Peyer's patch (tissue), 4 donors: ENCODE measurements at regions not wholly inside any gene's neighbourhood (a gene's known extent, or its start where the extent isn't known, plus 50 kb on each side); places are given as distances from the start of the nearest gene placed in this dataset.

Experiments used
- DNase-seq, 3 donors: peaks; one replicate each; pipeline ENCODE4 v3.0.0-alpha.2; 2017 to 2019
- H3K27ac ChIP-seq, 4 donors: fragments of 200-600 bp; sonication (generic); one replicate each; pipeline ENCODE4 v1.5.1; 2016 to 2019
- H3K27me3 ChIP-seq, 2 donors: fragments of 200-600 bp; sonication (generic); one replicate each; pipeline ENCODE4 v1.5.1; 2019
- H3K36me3 ChIP-seq, 3 donors: fragments of 200-600 bp; sonication (generic); one replicate each; pipeline ENCODE4 v1.5.1; 2016 to 2019
- H3K4me1 ChIP-seq, 4 donors: fragments of 200-600 bp; sonication (generic); one replicate each; pipeline ENCODE4 v1.5.1; 2016 to 2019
- H3K4me3 ChIP-seq, 4 donors: fragments of 200-600 bp; sonication (generic); 1 replicate in 3 of 4; 2 replicates in 1 of 4; pipeline ENCODE4 v1.5.1; 2016 to 2019; ENCODE audit warnings: mild to moderate bottlenecking in 1 of 4
- H3K9me3 ChIP-seq, 4 donors: fragments of 200-600 bp; sonication (generic); one replicate each; pipeline ENCODE4 v1.5.1; 2016 to 2019; ENCODE audit warnings: mild to moderate bottlenecking in 1 of 4
- POLR2A ChIP-seq, 2 donors: fragments of 450-650 bp; IDR thresholded peaks; one replicate each; pipeline ENCODE4 v1.5.1; 2017; ENCODE audit warnings: antibody characterized with exemption in 2 of 2, mild to moderate bottlenecking in 2 of 2, moderate library complexity in 2 of 2
- TF ChIP-seq, protein P1 (sequence below), 6 experiments: fragments of 450-650 bp in 4 of 6; fragments of 200-600 bp in 2 of 6; sonication (generic) in 1 of 6; IDR thresholded peaks; one replicate each; pipeline ENCODE4 v1.5.1; 2017 to 2019; ENCODE audit warnings: antibody characterized with exemption in 6 of 6, mild to moderate bottlenecking in 3 of 6, moderate library complexity in 1 of 6

GRCh38 chr15:62618432-62618831, 424.1 kb upstream of the TPM1 start:
- no peaks in the 10 kb centered on the region for H3K36me3 ChIP-seq
- DNase-seq, result no peak
- H3K27ac ChIP-seq, result no peak overlapping the region
- H3K9me3 ChIP-seq, result no peaks in the 10 kb centered on the region
- H3K27me3 ChIP-seq, result no peaks in the 10 kb centered on the region
- TF ChIP-seq, protein P1, sequence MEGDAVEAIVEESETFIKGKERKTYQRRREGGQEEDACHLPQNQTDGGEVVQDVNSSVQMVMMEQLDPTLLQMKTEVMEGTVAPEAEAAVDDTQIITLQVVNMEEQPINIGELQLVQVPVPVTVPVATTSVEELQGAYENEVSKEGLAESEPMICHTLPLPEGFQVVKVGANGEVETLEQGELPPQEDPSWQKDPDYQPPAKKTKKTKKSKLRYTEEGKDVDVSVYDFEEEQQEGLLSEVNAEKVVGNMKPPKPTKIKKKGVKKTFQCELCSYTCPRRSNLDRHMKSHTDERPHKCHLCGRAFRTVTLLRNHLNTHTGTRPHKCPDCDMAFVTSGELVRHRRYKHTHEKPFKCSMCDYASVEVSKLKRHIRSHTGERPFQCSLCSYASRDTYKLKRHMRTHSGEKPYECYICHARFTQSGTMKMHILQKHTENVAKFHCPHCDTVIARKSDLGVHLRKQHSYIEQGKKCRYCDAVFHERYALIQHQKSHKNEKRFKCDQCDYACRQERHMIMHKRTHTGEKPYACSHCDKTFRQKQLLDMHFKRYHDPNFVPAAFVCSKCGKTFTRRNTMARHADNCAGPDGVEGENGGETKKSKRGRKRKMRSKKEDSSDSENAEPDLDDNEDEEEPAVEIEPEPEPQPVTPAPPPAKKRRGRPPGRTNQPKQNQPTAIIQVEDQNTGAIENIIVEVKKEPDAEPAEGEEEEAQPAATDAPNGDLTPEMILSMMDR (IDR thresholded peaks at IDR 0.05), result no peak
- no peak for TF ChIP-seq POLR2A (IDR thresholded peaks at IDR 0.05)
- H3K4me1 ChIP-seq, result no peaks in the 10 kb centered on the region
- H3K4me3 ChIP-seq, result no peak overlapping the region

DNA sequence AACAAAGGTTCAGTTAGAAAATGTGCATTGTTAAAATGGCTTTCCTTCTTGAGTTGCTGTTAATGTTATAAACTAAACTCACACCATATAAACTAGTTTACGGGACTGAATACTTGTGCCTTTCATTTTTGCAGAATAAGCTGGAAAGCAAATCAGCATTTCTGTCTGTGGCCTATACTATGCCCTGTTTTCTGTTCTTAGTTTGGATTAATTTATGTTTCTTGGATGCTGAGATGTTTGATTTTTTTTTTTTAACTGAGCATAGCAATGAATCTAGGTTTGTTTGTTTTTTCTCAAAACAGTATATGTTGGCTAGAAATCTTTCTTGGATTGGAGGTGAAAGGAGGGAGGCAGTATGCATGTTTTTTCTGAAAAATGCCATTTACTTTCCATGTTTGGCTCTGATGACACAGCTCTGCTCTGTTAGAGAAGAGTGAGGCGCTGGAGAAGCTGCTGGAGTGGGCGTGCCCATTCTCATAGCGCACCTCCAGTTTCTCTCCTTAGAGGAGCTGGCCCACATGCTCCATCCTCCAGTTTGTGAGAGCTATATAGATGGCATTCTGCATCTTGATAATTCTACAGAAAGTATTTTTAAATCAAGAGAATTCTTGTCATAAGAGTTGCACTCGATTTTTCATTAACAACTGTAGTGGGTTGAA, 423.6 kb upstream of the TPM1 start:
- H3K9me3 ChIP-seq, result no peaks in the 10 kb centered on the region
- no peak for TF ChIP-seq POLR2A (IDR thresholded peaks at IDR 0.05)
- TF ChIP-seq, protein P1 (IDR thresholded peaks at IDR 0.05), result no peak
- no peak overlapping the region for H3K27ac ChIP-seq
- H3K27me3 ChIP-seq, result no peaks in the 10 kb centered on the region
- DNase-seq, result no peak
- no peak overlapping the region for H3K4me3 ChIP-seq
- no peaks in the 10 kb centered on the region for H3K4me1 ChIP-seq
- no peaks in the 10 kb centered on the region for H3K36me3 ChIP-seq

- Histone ChIP-seq H3K27ac (no peak overlapping the region), H3K4me1 (no peaks in the 10 kb centered on the region), H3K36me3 (no peaks in the 10 kb centered on the region), H3K27me3 (no peaks in the 10 kb centered on the region), H3K9me3 (no peaks in the 10 kb centered on the region), H3K4me3 (no peak overlapping the region)
- no peak for DNase-seq
- TF ChIP-seq, protein P1 (IDR thresholded peaks at IDR 0.05), result no peak
- TF ChIP-seq POLR2A (IDR thresholded peaks at IDR 0.05), result no peak
These were observed 423.0 kb upstream of the TPM1 start for GRCh38 chr15:62619526-62619925.

DNA sequence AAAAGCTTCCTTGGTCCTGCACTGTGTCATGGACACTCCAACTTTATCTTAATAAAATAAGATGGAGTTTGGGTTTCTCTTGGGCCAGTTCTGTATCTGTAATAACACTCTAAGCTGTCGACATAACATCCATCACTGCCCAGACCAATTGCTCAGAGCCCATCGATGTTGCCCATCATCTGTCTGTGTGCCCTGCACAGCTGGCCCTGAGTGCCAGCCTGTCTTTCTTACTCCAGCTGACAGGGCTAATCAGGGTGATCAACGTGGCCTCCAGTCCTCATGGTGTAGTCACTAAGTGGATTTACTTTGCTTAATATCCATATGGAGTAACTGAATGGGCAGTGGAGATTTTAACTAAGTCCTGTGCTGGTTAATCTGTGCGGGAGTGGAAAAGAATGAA, 419.8 kb upstream of the TPM1 start:
- Histone ChIP-seq H3K27ac (no peak overlapping the region), H3K4me1 (no peaks in the 10 kb centered on the region), H3K4me3 (no peak overlapping the region), H3K27me3 (no peaks in the 10 kb centered on the region), H3K36me3 (no peaks in the 10 kb centered on the region), H3K9me3 (no peaks in the 10 kb centered on the region)
- TF ChIP-seq, protein P1 (IDR thresholded peaks at IDR 0.05), result no peak
- no peak for DNase-seq

DNA sequence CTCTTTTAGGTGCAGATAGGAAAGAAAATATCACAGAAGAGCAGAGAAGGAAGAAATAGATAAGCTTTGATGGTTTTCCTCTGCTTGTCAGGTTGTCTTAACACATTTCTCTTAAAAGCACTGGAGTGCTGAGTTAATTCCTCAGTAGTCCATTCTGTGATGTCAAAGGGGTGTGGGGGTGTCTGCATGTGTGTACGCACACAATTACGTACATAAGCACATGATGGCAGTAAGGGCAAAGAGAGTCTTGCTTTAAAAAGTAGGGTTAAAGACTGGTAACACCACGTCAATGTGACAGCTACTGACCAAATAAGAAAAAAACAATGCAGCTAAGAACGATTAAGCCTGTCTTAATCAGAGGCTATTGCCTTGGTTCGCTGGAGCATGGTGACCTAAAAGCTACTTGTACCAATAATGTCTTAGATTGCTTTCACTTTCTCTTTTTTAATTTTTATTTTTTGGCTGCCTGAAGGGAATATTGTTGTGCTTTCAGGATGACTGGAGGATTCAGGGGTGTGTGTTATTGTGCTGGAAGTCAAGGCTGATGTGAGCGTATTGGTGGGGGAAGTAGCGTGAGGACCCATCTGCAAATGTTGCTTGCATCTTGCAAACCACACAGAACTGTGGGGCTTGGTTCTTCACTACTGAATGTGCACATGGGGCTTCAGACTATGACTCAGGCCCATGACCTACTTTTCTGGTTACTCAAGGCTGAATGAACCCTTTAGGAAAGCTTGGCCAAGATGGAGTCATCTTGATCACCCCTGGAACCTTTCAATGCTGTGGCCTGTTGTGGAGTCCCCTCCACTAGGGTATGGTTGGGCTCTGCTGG, 417.8 kb upstream of the TPM1 start:
- no peak for TF ChIP-seq POLR2A (IDR thresholded peaks at IDR 0.05)
- TF ChIP-seq, protein P1 (IDR thresholded peaks at IDR 0.05), result no peak
- Histone ChIP-seq H3K27ac (peak overlapping the region in 1 of 4 donors; percentile 38), H3K27me3 (no peaks in the 10 kb centered on the region), H3K4me3 (no peak overlapping the region), H3K9me3 (no peaks in the 10 kb centered on the region), H3K4me1 (no peaks in the 10 kb centered on the region), H3K36me3 (no peaks in the 10 kb centered on the region)
- no peak for DNase-seq
